ENCODE measurements at regions not wholly inside any gene's neighbourhood (a gene's known extent, or its start where the extent isn't known, plus 50 kb on each side); places are given as distances from the start of the nearest gene placed in this dataset.

- peak in 1 of 4 donors; percentile 5 for DNase-seq
- no peak for ATAC-seq
- Histone ChIP-seq H3K36me3 (no peaks in the 10 kb centered on the region), H3K27me3 (no peaks in the 10 kb centered on the region), H3K4me3 (no peak overlapping the region), H3K27ac (no peak overlapping the region), H3K9me3 (no peaks in the 10 kb centered on the region), H3K4me1 (no peaks in the 10 kb centered on the region)
- TF ChIP-seq CTCF (IDR thresholded peaks at IDR 0.05), result no peak
- intact Hi-C loops (cut with DNase I), result no loop called here
These were observed 189.1 kb downstream of the SALL1 start for GRCh38 chr16:50961952-50962351.

GRCh38 chr16:50960517-50961202 lies 190.4 kb downstream of the SALL1 start:
- no peak for ATAC-seq

GRCh38 chr16:50957056-50957455 lies 194.0 kb downstream of the SALL1 start:
- Histone ChIP-seq H3K27me3 (peaks cover 0 to 10% of the 10 kb centered on the region in 2 donors), H3K27ac (no peak overlapping the region), H3K36me3 (no peaks in the 10 kb centered on the region), H3K4me3 (no peak overlapping the region), H3K9me3 (no peaks in the 10 kb centered on the region), H3K4me1 (no peaks in the 10 kb centered on the region)
- TF ChIP-seq CTCF (IDR thresholded peaks at IDR 0.05), result no peak
- DNase-seq, result no peak
- no peak for ATAC-seq
- intact Hi-C loops (cut with DNase I), result no loop called here

More at GRCh38 chr16:50960517-50961202, 190.4 kb downstream of the SALL1 start:
- H3K4me3 ChIP-seq, result no peak overlapping the region
- DNase-seq, result no peak
- no peaks in the 10 kb centered on the region for H3K36me3 ChIP-seq
- TF ChIP-seq CTCF (IDR thresholded peaks at IDR 0.05), result no peak
- H3K27me3 ChIP-seq, result peaks cover 0 to 4% of the 10 kb centered on the region in 2 donors
- H3K9me3 ChIP-seq, result no peaks in the 10 kb centered on the region
- no peak overlapping the region for H3K27ac ChIP-seq
- no peaks in the 10 kb centered on the region for H3K4me1 ChIP-seq
- intact Hi-C loops (cut with DNase I), result no loop called here

- Histone ChIP-seq H3K4me1 (no peaks in the 10 kb centered on the region), H3K36me3 (no peaks in the 10 kb centered on the region), H3K27ac (no peak overlapping the region), H3K27me3 (peaks cover 0 to 10% of the 10 kb centered on the region in 2 donors), H3K4me3 (no peak overlapping the region), H3K9me3 (no peaks in the 10 kb centered on the region)
- TF ChIP-seq CTCF (IDR thresholded peaks at IDR 0.05), result no peak
- intact Hi-C loops (cut with DNase I), result no loop called here
- no peak for DNase-seq
- ATAC-seq, result no peak
These were observed 194.4 kb downstream of the SALL1 start for GRCh38 chr16:50956637-50957036.

- H3K9me3 ChIP-seq, result no peaks in the 10 kb centered on the region
- DNase-seq (no peak), ATAC-seq (no peak)
- H3K4me3 ChIP-seq, result no peak overlapping the region
- no peaks in the 10 kb centered on the region for H3K4me1 ChIP-seq
- no peak overlapping the region for H3K27ac ChIP-seq
- intact Hi-C loops (cut with DNase I), result no loop called here
- peaks cover 0 to 10% of the 10 kb centered on the region in 2 donors for H3K27me3 ChIP-seq
- no peak for TF ChIP-seq CTCF (IDR thresholded peaks at IDR 0.05)
- H3K36me3 ChIP-seq, result no peaks in the 10 kb centered on the region
These were observed 195.8 kb downstream of the SALL1 start for GRCh38 chr16:50955311-50955710.
